HG02852 (cell line): ENCODE measurements at regions not wholly inside any gene's neighbourhood (a gene's known extent, or its start where the extent isn't known, plus 50 kb on each side); places are given as distances from the start of the nearest gene placed in this dataset.
"Not testable (repeated sequence)": the region's sequence is repeated elsewhere in the genome, so short reads cannot be mapped to it uniquely, and the experiment has no call there.

Experiments used
- ATAC-seq: cut with Tn5 transposase; IDR thresholded peaks from one replicate; pipeline ENCODE4 v1.9.1; 2021; ENCODE audit warnings: mild to moderate bottlenecking, moderate library complexity; ENCODE audit not compliant: unreplicated experiment

DNA sequence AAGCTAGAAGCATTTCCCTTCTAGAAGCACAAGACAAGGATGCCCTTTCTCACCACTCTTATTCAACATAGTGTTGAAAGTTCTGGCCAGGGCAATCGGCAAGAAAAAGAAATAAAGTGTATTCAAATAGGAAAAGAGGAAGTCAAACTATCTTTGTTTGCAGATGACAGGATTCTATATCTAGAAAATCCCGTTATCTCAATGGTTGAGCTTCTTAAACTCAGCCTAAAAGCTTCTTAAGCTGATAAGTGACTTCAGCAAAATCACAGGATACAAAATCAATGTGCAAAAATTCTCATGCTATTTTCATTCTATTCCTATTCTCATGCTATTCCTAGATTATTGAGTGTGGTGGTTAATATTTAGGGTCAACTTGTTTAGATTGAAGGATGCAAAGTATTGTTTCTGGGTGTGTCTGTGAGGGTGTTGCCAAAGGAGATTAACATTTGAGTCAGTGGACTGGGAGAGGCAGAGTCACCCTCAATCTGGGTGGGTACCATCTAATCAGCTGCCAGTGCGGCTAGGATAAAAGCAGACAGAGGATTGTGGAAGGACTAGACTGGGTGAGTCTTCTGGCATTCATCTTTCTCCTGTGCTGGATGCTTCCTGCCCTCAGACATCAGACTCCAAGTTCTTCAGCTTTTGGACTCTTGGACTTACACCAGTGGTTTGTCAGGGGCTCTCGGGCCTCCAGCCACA, 111.9 kb downstream of the LSMEM1 start:
- ATAC-seq, result not testable (repeated sequence)

DNA sequence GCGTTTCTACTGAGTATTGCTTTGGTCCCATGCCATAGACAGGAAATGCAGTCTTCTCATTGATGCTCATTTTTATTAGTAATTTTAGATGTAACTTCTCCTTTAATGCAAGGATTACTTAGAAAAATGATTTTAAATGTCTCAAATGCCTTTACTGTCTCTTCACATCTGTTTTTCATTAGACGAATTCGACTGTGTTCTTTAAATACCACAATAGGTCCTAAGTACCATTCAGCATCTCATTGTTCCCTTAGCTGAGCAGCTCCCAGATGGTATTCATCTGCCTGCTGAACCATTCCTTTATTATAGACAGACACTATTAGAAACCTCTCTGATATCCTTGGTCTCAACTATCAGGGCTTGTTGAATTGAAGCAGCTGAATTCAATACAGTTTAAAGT, 113.6 kb downstream of the LSMEM1 start:
- ATAC-seq, result no peak

- ATAC-seq, result no peak
These were observed 115.5 kb downstream of the LSMEM1 start for GRCh38 chr7:112596260-112596659.

GRCh38 chr7:112596981-112597380, 116.2 kb downstream of the LSMEM1 start:
- ATAC-seq, result no peak

- ATAC-seq, result no peak
These were observed 122.9 kb downstream of the LSMEM1 start for GRCh38 chr7:112603673-112604072.

GRCh38 chr7:112610636-112611035, 129.8 kb downstream of the LSMEM1 start:
- no peak for ATAC-seq

- ATAC-seq, result no peak
These were observed 134.9 kb downstream of the LSMEM1 start for GRCh38 chr7:112615701-112616100.

DNA sequence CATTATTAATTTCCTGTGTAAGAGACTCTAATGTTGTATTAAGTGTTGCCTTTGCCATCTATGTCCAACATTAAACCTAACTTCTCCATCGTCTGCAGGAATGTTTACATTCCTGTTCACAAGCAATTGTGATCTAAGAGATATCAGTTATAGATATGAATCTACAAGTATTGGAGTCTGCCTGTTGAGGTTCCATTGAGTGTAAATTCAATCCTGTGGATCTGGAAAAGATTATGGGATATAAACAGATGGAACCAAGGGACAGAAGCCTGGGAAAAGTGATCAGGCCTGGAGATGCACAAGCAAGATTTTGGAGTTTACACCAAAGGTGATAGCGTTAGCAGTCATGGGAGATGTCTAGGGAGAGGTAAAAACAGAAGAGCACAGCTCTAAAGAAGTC, 135.5 kb downstream of the LSMEM1 start:
- no peak for ATAC-seq

DNA sequence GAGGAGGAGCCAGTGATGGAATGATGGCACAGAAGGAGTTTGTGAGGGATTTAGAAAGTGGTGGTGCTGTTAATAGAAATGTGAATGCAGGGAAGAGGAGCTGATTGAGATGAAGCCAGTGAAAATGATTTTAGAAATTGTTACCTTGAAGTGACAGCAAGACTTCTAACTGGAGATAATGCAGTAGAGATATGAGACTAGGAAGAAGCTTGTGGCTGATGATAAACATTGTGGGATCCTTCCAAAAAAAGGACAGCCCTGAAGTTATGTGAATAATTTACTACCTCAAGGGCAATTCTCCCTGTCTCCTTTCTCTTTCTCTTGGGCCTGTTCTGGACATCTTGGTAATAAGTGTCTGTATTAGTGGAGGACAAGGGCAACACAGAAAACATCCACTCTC, 138.6 kb downstream of the LSMEM1 start:
- no peak for ATAC-seq

GRCh38 chr7:112622159-112622715, 141.4 kb downstream of the LSMEM1 start:
- no peak for ATAC-seq

- ATAC-seq, result no peak
These were observed 143.6 kb downstream of the LSMEM1 start for GRCh38 chr7:112624416-112624815.

- no peak for ATAC-seq
These were observed 149.8 kb downstream of the LSMEM1 start for GRCh38 chr7:112630565-112630964.

DNA sequence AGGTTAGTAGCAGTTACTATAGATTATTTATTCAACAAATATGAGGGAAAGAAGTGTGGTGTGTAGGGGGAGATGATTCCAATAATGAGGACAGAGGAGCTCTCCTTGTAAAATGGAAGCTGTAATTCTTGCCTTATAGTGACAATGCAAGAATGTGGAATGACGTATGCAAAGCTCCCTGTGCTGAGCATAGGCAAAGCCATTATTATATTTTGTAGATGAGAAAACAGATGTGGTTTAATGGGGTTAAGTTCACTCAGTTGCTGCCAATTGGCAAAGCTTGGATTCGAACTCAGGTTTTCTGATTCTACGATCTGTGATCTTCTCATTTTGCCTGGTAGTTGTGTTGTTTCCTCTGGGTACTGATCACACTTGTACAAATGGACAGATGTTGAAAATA, 153.3 kb downstream of the LSMEM1 start:
- ATAC-seq, result no peak

- no peak for ATAC-seq
These were observed 154.5 kb downstream of the TMEM168 start for GRCh38 chr7:112635742-112636141.

GRCh38 chr7:112638675-112639400, 151.4 kb downstream of the TMEM168 start:
- ATAC-seq, result no peak

DNA sequence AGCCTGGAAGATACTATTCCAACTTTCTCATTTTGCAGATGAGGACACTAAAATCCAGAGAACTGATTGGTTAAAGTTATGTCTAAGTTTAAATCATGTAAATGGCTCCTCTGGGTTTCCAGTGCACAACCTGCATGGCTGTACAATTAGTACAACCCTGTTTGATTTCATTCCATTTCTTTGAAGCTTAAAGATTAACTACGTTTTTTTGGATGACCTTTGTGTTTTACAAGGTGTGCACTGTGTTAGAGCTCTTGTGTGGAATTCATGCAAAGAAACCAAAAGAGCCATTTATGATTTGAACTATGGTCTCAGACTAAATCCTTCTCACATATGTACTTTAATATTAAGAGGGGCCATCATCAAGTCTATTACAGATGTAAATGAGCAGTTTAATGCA, 149.5 kb downstream of the TMEM168 start:
- ATAC-seq, result no peak

DNA sequence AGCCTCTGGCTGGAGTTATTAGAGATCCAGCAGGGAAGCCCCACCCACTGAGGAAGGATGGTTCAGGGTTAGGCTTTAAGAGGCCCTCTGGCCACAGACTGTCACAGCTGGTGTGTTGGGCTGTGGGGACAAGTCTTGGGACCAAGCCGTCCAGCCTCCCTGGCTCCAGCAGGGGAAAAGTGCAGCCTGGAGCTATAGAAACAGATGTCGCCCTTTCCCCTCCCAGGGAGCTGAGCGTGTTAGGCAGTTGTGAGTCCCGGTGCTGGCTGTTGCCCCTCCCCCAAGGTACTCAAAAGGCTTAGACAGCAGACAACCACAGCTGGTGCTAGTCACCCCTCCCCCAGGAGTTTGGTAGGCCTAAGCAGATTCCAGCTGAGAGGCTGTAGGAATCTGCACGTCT, 143.4 kb downstream of the TMEM168 start:
- no peak for ATAC-seq

GRCh38 chr7:112648781-112649180, 141.4 kb downstream of the TMEM168 start:
- ATAC-seq, result no peak

GRCh38 chr7:112649560-112649959, 140.6 kb downstream of the TMEM168 start:
- no peak for ATAC-seq

DNA sequence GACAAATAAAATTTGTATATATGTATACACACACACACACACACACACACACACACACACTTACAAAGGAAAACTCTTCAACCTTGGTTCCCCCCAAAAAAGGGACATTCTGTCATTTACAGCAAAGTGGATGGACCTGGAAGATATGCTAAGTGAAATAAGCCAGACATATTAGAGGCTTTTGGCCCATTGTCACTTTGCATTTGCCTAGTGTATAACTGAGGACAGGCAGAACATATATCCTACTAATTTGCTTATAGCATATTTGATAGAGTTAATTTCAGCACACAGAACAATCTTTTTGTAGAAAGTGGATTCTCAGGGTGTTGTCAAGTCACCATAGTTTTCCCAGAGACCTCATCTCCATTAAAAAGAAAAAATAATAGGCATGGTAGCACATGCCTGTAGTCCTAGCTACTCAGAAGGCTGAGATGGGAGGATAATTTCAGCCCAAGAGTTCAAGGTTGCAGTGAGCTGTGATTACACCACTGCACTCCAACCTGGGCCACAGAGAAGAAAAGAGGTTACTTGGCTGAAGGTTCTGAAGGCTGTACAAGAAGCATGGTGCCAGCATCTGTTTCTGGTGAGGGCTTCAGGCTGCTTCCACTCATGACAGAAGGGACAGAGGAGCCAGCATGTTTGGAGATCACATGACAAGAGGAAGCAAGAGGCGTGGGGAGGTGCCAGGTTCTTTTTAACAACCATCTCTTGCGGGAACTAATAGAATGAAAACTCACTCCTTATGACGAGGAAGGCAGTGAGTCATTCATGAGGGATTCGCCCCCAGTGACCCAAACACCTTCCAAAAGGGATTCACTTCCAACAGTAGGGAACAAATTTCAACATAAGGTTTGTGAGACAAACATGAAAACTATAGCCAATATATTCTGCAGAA, 135.6 kb downstream of the TMEM168 start:
- ATAC-seq, result no peak

DNA sequence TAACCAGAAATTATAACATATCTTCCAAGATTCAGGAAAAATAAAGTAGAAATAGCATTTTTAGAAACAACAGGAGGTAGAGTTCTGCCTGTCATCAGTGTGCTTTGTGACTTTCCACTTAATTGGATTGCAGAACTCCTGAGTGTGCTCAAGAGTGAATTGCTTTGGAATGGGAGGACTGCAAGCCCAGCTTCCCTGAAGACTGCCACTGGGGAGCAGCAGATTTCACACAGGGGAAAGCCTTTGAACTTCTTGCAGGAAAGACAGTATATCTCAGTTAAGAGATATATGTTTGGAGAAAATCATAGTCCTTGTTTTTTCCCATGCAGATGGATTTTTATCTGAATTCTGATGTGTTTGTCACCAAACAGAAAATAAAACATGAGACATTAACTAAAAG, 124.5 kb downstream of the TMEM168 start:
- ATAC-seq, result no peak
